Natural killer cell (primary cell): ENCODE measurements at regions not wholly inside any gene's neighbourhood (a gene's known extent, or its start where the extent isn't known, plus 50 kb on each side); places are given as distances from the start of the nearest gene placed in this dataset.

Experiments used
- ATAC-seq, 3 donors: fragments of 150-1000 bp in 2 of 3; fragments of 200-7000 bp in 1 of 3; cut with Tn5 transposase; 1 replicate in 1 of 3; 2 replicates in 2 of 3; pipeline ENCODE4 v1.10.0; 2021; ENCODE audit warnings: mild to moderate bottlenecking in 2 of 3, moderate library complexity in 2 of 3
- DNase-seq, 2 donors: peaks; one replicate each; pipeline versions ENCODE4 v3.0.0 to v3.0.0-alpha.2; 2013 to 2021; ENCODE audit warnings: mixed read lengths in 1 of 2
- H3K27ac ChIP-seq: one replicate; pipeline ENCODE4 v1.5.1; 2013; ENCODE audit warnings: mild to moderate bottlenecking, low read length
- H3K27me3 ChIP-seq: one replicate; pipeline ENCODE4 v1.6.1; 2013; ENCODE audit warnings: low read length; ENCODE audit not compliant: control insufficient read depth, insufficient read depth
- H3K36me3 ChIP-seq: one replicate; pipeline ENCODE4 v1.6.1; 2013; ENCODE audit warnings: low read length; ENCODE audit not compliant: control insufficient read depth, insufficient read depth
- H3K4me1 ChIP-seq: one replicate; pipeline ENCODE4 v1.6.1; 2013; ENCODE audit warnings: low read length; ENCODE audit not compliant: control insufficient read depth, insufficient read depth
- H3K4me3 ChIP-seq: one replicate; pipeline ENCODE4 v1.5.1; 2013; ENCODE audit warnings: low read length
- H3K9me3 ChIP-seq: one replicate; pipeline ENCODE4 v1.6.1; 2013; ENCODE audit warnings: low read length; ENCODE audit not compliant: control insufficient read depth, insufficient read depth
- H3K27ac Mint-ChIP-seq, 2 donors: one replicate each; pipeline ENCODE4 v1.8.0; 2022; ENCODE audit warnings: mild to moderate bottlenecking in 2 of 2, mixed read lengths in 2 of 2, moderate library complexity in 1 of 2
- H3K27me3 Mint-ChIP-seq, 2 donors: one replicate each; pipeline ENCODE4 v1.8.0; 2022; ENCODE audit warnings: low read depth in 2 of 2, mixed read lengths in 2 of 2
- H3K36me3 Mint-ChIP-seq: one replicate; pipeline ENCODE4 v1.8.0; 2022; ENCODE audit warnings: mixed read lengths
- H3K4me1 Mint-ChIP-seq, 2 donors: one replicate each; pipeline ENCODE4 v1.8.0; 2022; ENCODE audit warnings: mixed read lengths in 2 of 2
- H3K4me3 Mint-ChIP-seq: one replicate; pipeline ENCODE4 v1.8.0; 2022; ENCODE audit warnings: mild to moderate bottlenecking, moderate library complexity, mixed read lengths
- H3K9me3 Mint-ChIP-seq, 2 donors: one replicate each; pipeline ENCODE4 v1.8.0; 2022; ENCODE audit warnings: mixed read lengths in 2 of 2
- CTCF ChIP-seq: fragments of 200-600 bp; IDR thresholded peaks from one replicate; pipeline ENCODE4 v1.8.0; 2022; ENCODE audit warnings: antibody characterized with exemption
- WGBS: methylation state at CpG from one replicate; pipeline ENCODE4 v1.1.7; 2013; ENCODE audit warnings: missing lambda C conversion rate; ENCODE audit not compliant: insufficient coverage; 5-methylcytosine and 5-hydroxymethylcytosine counted together
- intact Hi-C: fragments of 100-400 bp; cut with micrococcal nuclease; formaldehyde crosslinking; loops from one replicate; pipeline ENCODE4 v1.14.2; 2022

DNA sequence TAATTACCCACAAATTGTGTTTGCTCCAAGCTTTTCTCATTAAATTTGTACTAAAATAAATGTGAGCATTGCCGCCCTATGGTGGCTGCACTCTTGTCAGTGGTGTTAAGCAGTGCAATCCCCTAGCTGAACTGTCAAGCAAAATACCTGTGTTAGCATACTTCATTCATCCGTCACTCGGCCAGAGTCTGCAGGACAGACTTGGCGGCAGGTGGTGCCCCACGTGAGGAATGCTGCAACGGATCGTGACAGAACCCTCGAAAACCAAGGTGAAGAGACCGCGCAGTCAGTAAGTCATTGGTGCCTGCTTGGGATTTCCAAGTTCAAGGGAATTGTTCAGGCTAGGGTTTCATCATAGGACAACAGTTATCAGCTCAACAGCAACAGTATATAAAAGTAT lies 1592.1 kb upstream of the TENM4 start:
- Histone ChIP-seq H3K9me3 (peaks cover 4% of the 10 kb centered on the region), H3K27me3 (no peaks in the 10 kb centered on the region), H3K27ac (no peak overlapping the region), H3K4me1 (no peaks in the 10 kb centered on the region), H3K36me3 (no peaks in the 10 kb centered on the region), H3K4me3 (no peak overlapping the region)
- no peak overlapping the region for H3K27ac Mint-ChIP-seq
- intact Hi-C loops, result no loop called here
- H3K27me3 Mint-ChIP-seq, result no peaks in the 10 kb centered on the region
- 93% methylated on average over 10 of the region's 10 CpGs for WGBS
- DNase-seq, result no peak
- no peaks in the 10 kb centered on the region for H3K4me1 Mint-ChIP-seq
- H3K9me3 Mint-ChIP-seq, result peaks cover 7 to 9% of the 10 kb centered on the region in 2 donors
- ATAC-seq, result no peak
- no peaks in the 10 kb centered on the region for H3K36me3 Mint-ChIP-seq
- H3K4me3 Mint-ChIP-seq, result no peak overlapping the region
- no peak for TF ChIP-seq CTCF

- Mint-ChIP-seq H3K36me3 (no peaks in the 10 kb centered on the region), H3K4me1 (no peaks in the 10 kb centered on the region), H3K4me3 (no peak overlapping the region), H3K27me3 (no peaks in the 10 kb centered on the region), H3K27ac (no peak overlapping the region), H3K9me3 (peaks cover 7 to 13% of the 10 kb centered on the region in 2 donors)
- H3K4me1 ChIP-seq, result no peaks in the 10 kb centered on the region
- H3K9me3 ChIP-seq, result no peaks in the 10 kb centered on the region
- intact Hi-C loops, result no loop called here
- DNase-seq (no peak), ATAC-seq (no peak)
- WGBS, result 100% methylated on average over 1 of the region's 1 CpG
- H3K4me3 ChIP-seq, result no peak overlapping the region
- no peak overlapping the region for H3K27ac ChIP-seq
- no peaks in the 10 kb centered on the region for H3K36me3 ChIP-seq
- H3K27me3 ChIP-seq, result no peaks in the 10 kb centered on the region
- no peak for TF ChIP-seq CTCF
These were observed 1589.4 kb upstream of the TENM4 start for GRCh38 chr11:81030186-81030585.

GRCh38 chr11:81026032-81026431 lies 1585.2 kb upstream of the TENM4 start:
- ATAC-seq (no peak), DNase-seq (no peak)
- Histone ChIP-seq H3K4me1 (no peaks in the 10 kb centered on the region), H3K27me3 (no peaks in the 10 kb centered on the region), H3K27ac (no peak overlapping the region), H3K36me3 (no peaks in the 10 kb centered on the region), H3K9me3 (no peaks in the 10 kb centered on the region), H3K4me3 (no peak overlapping the region)
- H3K9me3 Mint-ChIP-seq, result peaks cover 6 to 13% of the 10 kb centered on the region in 2 donors
- no peak overlapping the region for H3K4me3 Mint-ChIP-seq
- H3K27me3 Mint-ChIP-seq, result no peaks in the 10 kb centered on the region
- H3K27ac Mint-ChIP-seq, result no peak overlapping the region
- no peaks in the 10 kb centered on the region for H3K36me3 Mint-ChIP-seq
- intact Hi-C loops, result no loop called here
- 100% methylated on average over 1 of the region's 1 CpG for WGBS
- H3K4me1 Mint-ChIP-seq, result no peaks in the 10 kb centered on the region
- TF ChIP-seq CTCF, result no peak

DNA sequence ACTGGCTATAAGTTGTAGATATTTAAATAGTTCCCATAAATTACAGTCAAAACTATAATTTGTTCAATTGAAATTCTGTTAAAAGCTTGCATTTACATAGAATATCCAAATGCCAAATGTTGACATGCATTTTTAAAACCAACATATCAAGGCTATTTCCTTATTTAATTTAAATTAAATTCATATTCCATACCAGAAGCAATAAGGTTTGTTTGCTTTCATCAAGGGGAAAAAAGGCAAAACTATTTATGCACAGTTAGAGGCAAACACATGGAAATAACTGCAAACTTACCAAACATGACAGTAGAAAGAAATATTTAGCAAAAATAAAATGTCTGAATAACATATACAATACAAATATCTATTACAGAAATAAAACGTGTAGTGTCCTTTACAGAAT lies 1581.2 kb upstream of the TENM4 start:
- H3K4me1 Mint-ChIP-seq, result no peaks in the 10 kb centered on the region
- no peak overlapping the region for H3K4me3 Mint-ChIP-seq
- DNase-seq (no peak), ATAC-seq (no peak)
- no peak overlapping the region for H3K4me3 ChIP-seq
- WGBS, result no CpG with 5 or more reads among the region's 1 CpG
- no peak overlapping the region for H3K27ac Mint-ChIP-seq
- peaks cover 7% of the 10 kb centered on the region for H3K36me3 Mint-ChIP-seq
- no peak for TF ChIP-seq CTCF
- no peaks in the 10 kb centered on the region for H3K9me3 ChIP-seq
- no peaks in the 10 kb centered on the region for H3K27me3 Mint-ChIP-seq
- peaks cover 6 to 15% of the 10 kb centered on the region in 2 donors for H3K9me3 Mint-ChIP-seq
- no peaks in the 10 kb centered on the region for H3K27me3 ChIP-seq
- no peaks in the 10 kb centered on the region for H3K36me3 ChIP-seq
- intact Hi-C loops, result no loop called here
- H3K4me1 ChIP-seq, result no peaks in the 10 kb centered on the region
- no peak overlapping the region for H3K27ac ChIP-seq
